ENCODE measurements at regions not wholly inside any gene's neighbourhood (a gene's known extent, or its start where the extent isn't known, plus 50 kb on each side); places are given as distances from the start of the nearest gene placed in this dataset.

DNA sequence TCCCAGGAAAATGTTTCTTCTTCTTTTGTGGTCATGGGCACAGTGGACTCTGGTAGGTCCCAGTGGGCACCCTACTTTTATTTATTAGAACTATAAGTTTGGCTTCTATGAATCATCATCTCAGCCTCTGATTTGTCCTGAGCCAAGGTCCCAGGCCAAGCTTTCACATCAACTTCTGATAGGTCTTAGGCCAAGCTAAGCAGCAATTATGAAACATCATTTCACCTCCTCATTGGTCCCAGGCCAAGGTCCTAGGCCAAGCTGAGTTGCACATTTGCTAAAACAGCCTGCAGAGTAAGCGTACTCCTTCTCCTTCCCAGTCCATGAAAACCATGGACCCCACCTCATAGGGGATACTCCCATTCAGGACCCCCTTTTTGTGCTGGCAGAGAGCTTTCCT, 87.4 kb upstream of the UTY start:
- DNase-seq: no peak
- no peaks in the 10 kb centered on the region for H3K9me3 ChIP-seq
- 47% methylated on average over 1 of the region's 1 CpG; no CpG with 5 or more reads in 1 of the 2 donors for WGBS, 2 donors
- no peaks in the 10 kb centered on the region for H3K36me3 ChIP-seq (ENCODE audit: low read depth, missing control alignments)
- H3K4me3 ChIP-seq: no peak overlapping the region
- H3K27me3 ChIP-seq: no peaks in the 10 kb centered on the region
- TF ChIP-seq, protein P1, sequence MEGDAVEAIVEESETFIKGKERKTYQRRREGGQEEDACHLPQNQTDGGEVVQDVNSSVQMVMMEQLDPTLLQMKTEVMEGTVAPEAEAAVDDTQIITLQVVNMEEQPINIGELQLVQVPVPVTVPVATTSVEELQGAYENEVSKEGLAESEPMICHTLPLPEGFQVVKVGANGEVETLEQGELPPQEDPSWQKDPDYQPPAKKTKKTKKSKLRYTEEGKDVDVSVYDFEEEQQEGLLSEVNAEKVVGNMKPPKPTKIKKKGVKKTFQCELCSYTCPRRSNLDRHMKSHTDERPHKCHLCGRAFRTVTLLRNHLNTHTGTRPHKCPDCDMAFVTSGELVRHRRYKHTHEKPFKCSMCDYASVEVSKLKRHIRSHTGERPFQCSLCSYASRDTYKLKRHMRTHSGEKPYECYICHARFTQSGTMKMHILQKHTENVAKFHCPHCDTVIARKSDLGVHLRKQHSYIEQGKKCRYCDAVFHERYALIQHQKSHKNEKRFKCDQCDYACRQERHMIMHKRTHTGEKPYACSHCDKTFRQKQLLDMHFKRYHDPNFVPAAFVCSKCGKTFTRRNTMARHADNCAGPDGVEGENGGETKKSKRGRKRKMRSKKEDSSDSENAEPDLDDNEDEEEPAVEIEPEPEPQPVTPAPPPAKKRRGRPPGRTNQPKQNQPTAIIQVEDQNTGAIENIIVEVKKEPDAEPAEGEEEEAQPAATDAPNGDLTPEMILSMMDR (IDR thresholded peaks at IDR 0.05): no peak
- TF ChIP-seq POLR2A (IDR thresholded peaks at IDR 0.05): no peak
- no peaks in the 10 kb centered on the region for H3K4me1 ChIP-seq
- no peak overlapping the region for H3K27ac ChIP-seq
- intact Hi-C loops (cut with DNase I; ENCODE audit: low total_unique reads): no loop called here

DNA sequence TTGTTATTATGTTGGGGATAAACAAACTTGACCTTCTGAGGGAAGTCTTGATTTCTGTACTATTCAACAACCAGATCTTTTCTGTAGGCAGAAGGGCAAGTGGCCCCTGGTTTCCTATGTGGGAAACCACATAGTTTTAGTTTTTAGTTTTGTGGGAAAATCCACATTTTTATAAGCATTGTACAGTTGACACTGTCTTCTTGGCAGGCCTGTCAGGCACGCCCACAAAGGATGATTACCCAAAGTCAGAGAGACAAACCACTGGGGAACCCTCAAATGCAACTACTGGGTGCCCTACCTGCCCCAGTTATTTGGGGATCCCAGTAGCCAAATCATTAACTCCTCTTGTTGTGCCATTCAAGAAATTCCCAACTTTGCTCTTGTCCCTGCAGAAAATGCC, 75.1 kb upstream of the UTY start:
- WGBS, 2 donors: 100% methylated on average over 1 of the region's 1 CpG; no CpG with 5 or more reads in 1 of the 2 donors
- DNase-seq: no peak
- Histone ChIP-seq H3K36me3 (ENCODE audit: low read depth, missing control alignments) (no peaks in the 10 kb centered on the region), H3K4me3 (no peak overlapping the region), H3K27ac (no peak overlapping the region), H3K27me3 (no peaks in the 10 kb centered on the region), H3K4me1 (no peaks in the 10 kb centered on the region), H3K9me3 (no peaks in the 10 kb centered on the region)
- TF ChIP-seq, protein P1 (IDR thresholded peaks at IDR 0.05): no peak
- no peak for TF ChIP-seq POLR2A (IDR thresholded peaks at IDR 0.05)
- intact Hi-C loops (cut with DNase I; ENCODE audit: low total_unique reads): no loop called here

DNA sequence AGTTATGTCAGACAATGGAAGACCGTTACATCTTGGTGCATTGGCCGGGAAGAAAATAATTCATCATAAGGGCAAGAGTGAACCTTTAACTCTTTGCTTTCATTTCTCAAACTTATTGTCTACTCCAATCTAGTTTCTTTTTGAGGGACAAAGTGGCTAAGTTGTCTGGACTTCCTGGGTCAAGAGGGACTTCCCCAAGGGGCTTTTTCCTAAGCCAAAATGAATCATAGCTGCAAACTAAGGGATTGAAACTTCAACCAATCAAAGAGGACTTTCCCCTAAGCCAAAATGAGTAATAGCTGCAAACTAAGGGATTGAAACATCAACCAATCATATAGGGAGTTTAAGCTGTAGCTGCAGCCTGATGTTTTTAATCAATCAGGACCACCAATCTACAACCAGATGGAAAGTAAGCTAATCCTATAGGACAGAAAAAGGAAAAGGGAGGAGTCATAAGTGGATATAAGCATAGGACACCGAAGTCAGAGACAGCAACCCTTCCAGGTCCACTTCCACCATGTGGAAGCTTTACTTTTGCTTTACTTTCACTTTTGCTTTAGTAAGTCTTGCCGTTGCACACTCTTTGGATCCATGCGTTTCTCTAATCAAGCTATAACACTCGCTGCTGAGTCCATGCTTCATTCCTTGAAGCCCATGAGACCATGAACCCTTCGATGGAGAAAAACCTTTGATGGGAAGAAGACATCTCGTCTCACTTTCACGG, 72.7 kb upstream of the UTY start:
- H3K36me3 ChIP-seq (ENCODE audit: low read depth, missing control alignments): no peaks in the 10 kb centered on the region
- WGBS, 2 donors: 64 to 74% methylated on average over 9 of the region's 9 CpGs
- no peak overlapping the region for H3K27ac ChIP-seq
- H3K4me3 ChIP-seq: no peak overlapping the region
- TF ChIP-seq, protein P1 (IDR thresholded peaks at IDR 0.05): no peak
- no peak for TF ChIP-seq POLR2A (IDR thresholded peaks at IDR 0.05)
- H3K9me3 ChIP-seq: no peaks in the 10 kb centered on the region
- no peaks in the 10 kb centered on the region for H3K4me1 ChIP-seq
- intact Hi-C loops (cut with DNase I; ENCODE audit: low total_unique reads): no loop called here
- DNase-seq: no peak
- H3K27me3 ChIP-seq: no peaks in the 10 kb centered on the region

DNA sequence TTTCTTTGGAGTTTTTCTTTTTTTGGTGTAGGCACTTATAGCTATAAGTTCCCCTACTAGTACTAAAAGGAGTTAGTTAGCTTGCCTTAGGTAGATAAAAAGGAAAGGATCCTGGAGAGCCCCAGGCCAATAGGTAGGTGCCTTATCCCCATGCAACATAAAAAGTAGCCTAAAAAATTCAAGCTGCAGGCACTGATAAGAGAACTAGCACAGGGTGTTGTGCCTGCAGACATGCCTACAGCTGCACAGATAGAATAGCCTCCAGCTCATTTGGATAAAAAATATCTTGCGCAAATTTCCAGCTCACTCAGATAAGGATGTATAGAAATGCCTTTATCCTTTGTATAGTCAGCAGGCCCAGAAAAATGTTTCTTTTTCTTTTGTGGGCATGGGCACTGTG, 71.4 kb upstream of the UTY start:
- 64 to 75% methylated on average over 1 of the region's 1 CpG for WGBS, 2 donors
- H3K4me1 ChIP-seq: no peaks in the 10 kb centered on the region
- H3K4me3 ChIP-seq: no peak overlapping the region
- H3K27ac ChIP-seq: no peak overlapping the region
- no peak for TF ChIP-seq POLR2A (IDR thresholded peaks at IDR 0.05)
- TF ChIP-seq, protein P1 (IDR thresholded peaks at IDR 0.05): no peak
- intact Hi-C loops (cut with DNase I; ENCODE audit: low total_unique reads): no loop called here
- DNase-seq: no peak
- no peaks in the 10 kb centered on the region for H3K27me3 ChIP-seq
- no peaks in the 10 kb centered on the region for H3K36me3 ChIP-seq (ENCODE audit: low read depth, missing control alignments)
- no peaks in the 10 kb centered on the region for H3K9me3 ChIP-seq

DNA sequence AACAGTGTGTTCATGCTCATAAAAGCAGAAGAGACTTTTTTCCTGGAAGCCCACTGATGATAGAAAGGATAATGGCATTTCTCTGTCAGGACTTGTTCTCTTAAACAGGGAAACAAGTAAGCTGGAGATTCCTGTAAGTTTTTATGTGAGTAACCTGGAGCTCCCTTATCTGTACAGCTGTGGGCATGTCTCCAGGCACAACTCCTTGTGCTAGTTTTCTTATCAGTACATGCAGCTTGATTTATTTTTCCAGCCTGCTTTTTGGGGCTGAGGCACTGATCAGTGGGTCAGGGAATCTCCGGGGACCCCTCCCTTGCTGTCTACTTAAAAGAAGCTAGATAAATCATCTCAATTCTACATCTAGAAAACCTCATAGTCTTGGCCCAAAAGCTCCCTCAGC, 64.7 kb upstream of the UTY start:
- 13 to 16% methylated on average over 1 of the region's 1 CpG for WGBS, 2 donors
- TF ChIP-seq, protein P1 (IDR thresholded peaks at IDR 0.05): no peak
- no peak for TF ChIP-seq POLR2A (IDR thresholded peaks at IDR 0.05)
- Histone ChIP-seq H3K4me3 (no peak overlapping the region), H3K4me1 (no peaks in the 10 kb centered on the region), H3K27ac (peak overlapping the region in 1 of 2 donors; percentile 41), H3K36me3 (ENCODE audit: low read depth, missing control alignments) (no peaks in the 10 kb centered on the region), H3K27me3 (no peaks in the 10 kb centered on the region), H3K9me3 (no peaks in the 10 kb centered on the region)
- intact Hi-C loops (cut with DNase I; ENCODE audit: low total_unique reads): no loop called here
- DNase-seq: peak; percentile 25

All from testis (tissue), 2 donors.